ENCODE measurements at regions not wholly inside any gene's neighbourhood (a gene's known extent, or its start where the extent isn't known, plus 50 kb on each side); places are given as distances from the start of the nearest gene placed in this dataset.

DNA sequence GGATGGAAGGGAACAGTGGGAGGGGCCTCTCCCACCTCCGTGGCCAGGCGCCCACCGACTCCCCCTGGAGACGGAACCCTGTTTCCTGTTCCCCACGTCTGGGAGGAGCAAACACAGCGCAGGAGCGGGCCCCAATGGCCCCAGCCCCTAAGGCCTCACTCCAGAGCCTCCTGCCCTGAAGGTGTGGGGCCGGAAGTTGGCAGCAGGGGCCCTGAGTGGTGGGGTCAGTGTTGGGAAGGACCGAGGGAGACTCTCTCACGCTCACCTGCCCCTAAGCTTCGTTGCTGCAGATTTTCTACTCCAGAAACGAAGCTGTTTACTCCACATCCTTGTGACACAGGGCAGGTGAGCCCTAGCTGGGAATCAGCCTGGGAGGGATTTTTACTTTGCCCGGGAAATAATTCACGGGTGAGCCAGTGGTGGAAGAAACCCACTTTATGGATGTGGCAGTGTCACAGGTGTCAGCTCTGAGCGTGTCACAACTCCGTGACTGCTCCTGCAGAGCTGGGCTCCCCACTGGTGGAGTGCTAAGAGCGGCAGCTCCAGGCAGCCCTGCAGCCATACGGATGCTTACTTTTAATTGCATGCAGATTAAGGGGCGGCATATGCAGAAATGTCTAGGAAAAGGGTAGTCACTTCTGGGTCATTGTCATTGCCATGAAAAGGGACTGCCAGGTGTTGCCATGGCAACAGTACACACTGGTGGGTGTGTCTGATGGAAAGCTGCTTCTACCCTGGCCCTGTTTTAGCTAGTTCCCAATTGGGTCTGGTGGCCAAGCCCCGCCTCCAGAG, 77.5 kb upstream of the OLFM1 start:
- CTCF ChIA-PET (ENCODE audit: low intra/inter-chr PET ratio), result interaction anchor here (0.6 kb wide), 1 partner anchor 216 kb away, joined by 4 read pairs; no protein-coding TSS in a partner anchor
- POLR2A ChIA-PET, result no interaction called here
- no peak for FAIRE-seq
- TF ChIP-seq TAF15 (IDR thresholded peaks at IDR 0.05; ENCODE audit: low read depth, low read length), result no peak
- TF ChIP-seq OTX1 (CRISPR knock-in tag; IDR thresholded peaks at IDR 0.05), result no peak
- TF ChIP-seq, protein P1, sequence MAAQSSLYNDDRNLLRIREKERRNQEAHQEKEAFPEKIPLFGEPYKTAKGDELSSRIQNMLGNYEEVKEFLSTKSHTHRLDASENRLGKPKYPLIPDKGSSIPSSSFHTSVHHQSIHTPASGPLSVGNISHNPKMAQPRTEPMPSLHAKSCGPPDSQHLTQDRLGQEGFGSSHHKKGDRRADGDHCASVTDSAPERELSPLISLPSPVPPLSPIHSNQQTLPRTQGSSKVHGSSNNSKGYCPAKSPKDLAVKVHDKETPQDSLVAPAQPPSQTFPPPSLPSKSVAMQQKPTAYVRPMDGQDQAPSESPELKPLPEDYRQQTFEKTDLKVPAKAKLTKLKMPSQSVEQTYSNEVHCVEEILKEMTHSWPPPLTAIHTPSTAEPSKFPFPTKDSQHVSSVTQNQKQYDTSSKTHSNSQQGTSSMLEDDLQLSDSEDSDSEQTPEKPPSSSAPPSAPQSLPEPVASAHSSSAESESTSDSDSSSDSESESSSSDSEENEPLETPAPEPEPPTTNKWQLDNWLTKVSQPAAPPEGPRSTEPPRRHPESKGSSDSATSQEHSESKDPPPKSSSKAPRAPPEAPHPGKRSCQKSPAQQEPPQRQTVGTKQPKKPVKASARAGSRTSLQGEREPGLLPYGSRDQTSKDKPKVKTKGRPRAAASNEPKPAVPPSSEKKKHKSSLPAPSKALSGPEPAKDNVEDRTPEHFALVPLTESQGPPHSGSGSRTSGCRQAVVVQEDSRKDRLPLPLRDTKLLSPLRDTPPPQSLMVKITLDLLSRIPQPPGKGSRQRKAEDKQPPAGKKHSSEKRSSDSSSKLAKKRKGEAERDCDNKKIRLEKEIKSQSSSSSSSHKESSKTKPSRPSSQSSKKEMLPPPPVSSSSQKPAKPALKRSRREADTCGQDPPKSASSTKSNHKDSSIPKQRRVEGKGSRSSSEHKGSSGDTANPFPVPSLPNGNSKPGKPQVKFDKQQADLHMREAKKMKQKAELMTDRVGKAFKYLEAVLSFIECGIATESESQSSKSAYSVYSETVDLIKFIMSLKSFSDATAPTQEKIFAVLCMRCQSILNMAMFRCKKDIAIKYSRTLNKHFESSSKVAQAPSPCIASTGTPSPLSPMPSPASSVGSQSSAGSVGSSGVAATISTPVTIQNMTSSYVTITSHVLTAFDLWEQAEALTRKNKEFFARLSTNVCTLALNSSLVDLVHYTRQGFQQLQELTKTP (IDR thresholded peaks at IDR 0.05; ENCODE audit: low read depth in 1 of 2, partially characterized antibody in 2 of 2), result no peak
- TF ChIP-seq, protein P2, sequence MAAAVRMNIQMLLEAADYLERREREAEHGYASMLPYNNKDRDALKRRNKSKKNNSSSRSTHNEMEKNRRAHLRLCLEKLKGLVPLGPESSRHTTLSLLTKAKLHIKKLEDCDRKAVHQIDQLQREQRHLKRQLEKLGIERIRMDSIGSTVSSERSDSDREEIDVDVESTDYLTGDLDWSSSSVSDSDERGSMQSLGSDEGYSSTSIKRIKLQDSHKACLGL (CRISPR knock-in tag; IDR thresholded peaks at IDR 0.05; ENCODE audit: borderline replicate concordance, poor library complexity, severe bottlenecking), result no peak
- TF ChIP-seq PYGO2 (tag; IDR thresholded peaks at IDR 0.05), result no peak
- TF ChIP-seq KLF16 (IDR thresholded peaks at IDR 0.05), result no peak
- no peak for TF ChIP-seq ZZZ3 (IDR thresholded peaks at IDR 0.05)
- no peak for TF ChIP-seq PPARD (CRISPR knock-in tag; IDR thresholded peaks at IDR 0.05)
- TF ChIP-seq POLR2G (IDR thresholded peaks at IDR 0.05; ENCODE audit: low read depth, low read length), result peak; percentile 66
- peak; percentile 71 for TF ChIP-seq POLR2AphosphoS5 (IDR thresholded peaks at IDR 0.05; ENCODE audit: control insufficient read depth, insufficient read depth, low read depth, low read length)
- TF ChIP-seq, protein P3, sequence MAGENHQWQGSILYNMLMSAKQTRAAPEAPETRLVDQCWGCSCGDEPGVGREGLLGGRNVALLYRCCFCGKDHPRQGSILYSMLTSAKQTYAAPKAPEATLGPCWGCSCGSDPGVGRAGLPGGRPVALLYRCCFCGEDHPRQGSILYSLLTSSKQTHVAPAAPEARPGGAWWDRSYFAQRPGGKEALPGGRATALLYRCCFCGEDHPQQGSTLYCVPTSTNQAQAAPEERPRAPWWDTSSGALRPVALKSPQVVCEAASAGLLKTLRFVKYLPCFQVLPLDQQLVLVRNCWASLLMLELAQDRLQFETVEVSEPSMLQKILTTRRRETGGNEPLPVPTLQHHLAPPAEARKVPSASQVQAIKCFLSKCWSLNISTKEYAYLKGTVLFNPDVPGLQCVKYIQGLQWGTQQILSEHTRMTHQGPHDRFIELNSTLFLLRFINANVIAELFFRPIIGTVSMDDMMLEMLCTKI (IDR thresholded peaks at IDR 0.05; ENCODE audit: partially characterized antibody), result no peak
- TF ChIP-seq HCFC1 (IDR thresholded peaks at IDR 0.05; ENCODE audit: low read depth, low read length), result no peak
- TF ChIP-seq, protein P4, sequence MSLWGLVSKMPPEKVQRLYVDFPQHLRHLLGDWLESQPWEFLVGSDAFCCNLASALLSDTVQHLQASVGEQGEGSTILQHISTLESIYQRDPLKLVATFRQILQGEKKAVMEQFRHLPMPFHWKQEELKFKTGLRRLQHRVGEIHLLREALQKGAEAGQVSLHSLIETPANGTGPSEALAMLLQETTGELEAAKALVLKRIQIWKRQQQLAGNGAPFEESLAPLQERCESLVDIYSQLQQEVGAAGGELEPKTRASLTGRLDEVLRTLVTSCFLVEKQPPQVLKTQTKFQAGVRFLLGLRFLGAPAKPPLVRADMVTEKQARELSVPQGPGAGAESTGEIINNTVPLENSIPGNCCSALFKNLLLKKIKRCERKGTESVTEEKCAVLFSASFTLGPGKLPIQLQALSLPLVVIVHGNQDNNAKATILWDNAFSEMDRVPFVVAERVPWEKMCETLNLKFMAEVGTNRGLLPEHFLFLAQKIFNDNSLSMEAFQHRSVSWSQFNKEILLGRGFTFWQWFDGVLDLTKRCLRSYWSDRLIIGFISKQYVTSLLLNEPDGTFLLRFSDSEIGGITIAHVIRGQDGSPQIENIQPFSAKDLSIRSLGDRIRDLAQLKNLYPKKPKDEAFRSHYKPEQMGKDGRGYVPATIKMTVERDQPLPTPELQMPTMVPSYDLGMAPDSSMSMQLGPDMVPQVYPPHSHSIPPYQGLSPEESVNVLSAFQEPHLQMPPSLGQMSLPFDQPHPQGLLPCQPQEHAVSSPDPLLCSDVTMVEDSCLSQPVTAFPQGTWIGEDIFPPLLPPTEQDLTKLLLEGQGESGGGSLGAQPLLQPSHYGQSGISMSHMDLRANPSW (CRISPR knock-in tag; IDR thresholded peaks at IDR 0.05), result no peak

More for the DNA sequence above, 77.5 kb upstream of the OLFM1 start:
- Histone ChIP-seq H3K4me2 (ENCODE audit: insufficient read depth, low read length) (no peak overlapping the region), H3K9me1 (ENCODE audit: control insufficient read depth, insufficient read depth, low read length) (no peaks in the 10 kb centered on the region), H3K27me3 (ENCODE audit: control insufficient read depth in 2 of 2, insufficient read depth in 2 of 2, low read length in 2 of 2) (peaks cover 6 to 21% of the 10 kb centered on the region in 2 experiments; a peak in 3 of 5 replicates), H3K9me3 (replicated peaks; ENCODE audit: control insufficient read depth, insufficient read depth, low read depth, low read length) (no peaks in the 10 kb centered on the region), H3K79me2 (ENCODE audit: control insufficient read depth, insufficient read depth, low read length) (no peaks in the 10 kb centered on the region), H2AFZ (ENCODE audit: low read depth, low read length) (no peak overlapping the region), H3K36me3 (ENCODE audit: control insufficient read depth, insufficient read depth, low read length) (no peaks in the 10 kb centered on the region), H3K9ac (ENCODE audit: insufficient read depth in 1 of 2, low read depth in 2 of 2, low read length in 2 of 2) (no peak overlapping the region), H3K4me3 (no peak overlapping the region), H4K20me1 (replicated peaks; ENCODE audit: control insufficient read depth, insufficient read depth, low read length) (no peaks in the 10 kb centered on the region; the same call in 1 of the 2 replicates), H3K27ac (ENCODE audit: extremely low read depth, low read depth, low read length) (no peak overlapping the region), H3K4me1 (replicated peaks in 1 of 2; ENCODE audit: control insufficient read depth in 2 of 2, insufficient read depth in 2 of 2, low read length in 2 of 2) (no peaks in the 10 kb centered on the region)
- in situ Hi-C loops (cut with MboI) (no loop called here), intact Hi-C loops (cut with micrococcal nuclease) (no loop called here)
- 2% methylated on average over 18 of the region's 20 CpGs for WGBS (ENCODE audit: insufficient coverage, low coverage, missing lambda C conversion rate)
- DNase-seq (ENCODE audit: extremely low read depth in 1 of 4, low spot score in 3 of 4) (peak in 2 of 4 experiments; percentile 12 to 17), ATAC-seq (peak; percentile 42; the same call in 2 of the 3 replicates)
- no TSS peak for BruUV-seq (replicated peaks)
